DMS114 treated with DMSO at 0.1 percent for 48 hours (cell line): ENCODE measurements at regions not wholly inside any gene's neighbourhood (a gene's known extent, or its start where the extent isn't known, plus 50 kb on each side); places are given as distances from the start of the nearest gene placed in this dataset.
"Not testable (repeated sequence)": the region's sequence is repeated elsewhere in the genome, so short reads cannot be mapped to it uniquely, and the experiment has no call there.

Experiments used
- DNase-seq: peaks from one replicate; lab custom pipeline; 2025; ENCODE audit not compliant: unreplicated experiment; lab: John Stamatoyannopoulos, UW

- DNase-seq: no peak
Measured at GRCh38 chr7:91397612-91398011, 133.4 kb downstream of the FZD1 start.

DNA sequence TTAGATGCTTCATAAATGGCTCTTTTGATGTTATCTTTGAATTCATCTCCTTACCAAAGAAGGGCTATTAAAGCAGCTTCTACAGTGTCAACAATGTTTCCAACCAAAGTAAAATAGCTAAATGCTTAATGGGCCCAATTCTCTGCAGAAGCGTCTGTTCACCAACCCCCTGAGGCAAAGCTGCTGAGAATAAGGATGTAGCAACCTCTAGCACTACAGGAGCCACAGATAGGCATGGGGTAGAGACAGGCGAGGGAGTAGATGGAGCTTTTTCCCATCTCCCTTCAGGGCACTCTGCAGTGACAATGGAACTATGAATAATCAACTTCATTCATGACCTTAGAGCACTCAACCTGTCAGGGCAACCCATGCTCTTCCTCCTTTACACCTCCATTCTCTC is 134.1 kb downstream of the FZD1 start:
- DNase-seq: no peak

- DNase-seq: no peak
Measured at GRCh38 chr7:91405092-91405788, 141.0 kb downstream of the FZD1 start.

DNA sequence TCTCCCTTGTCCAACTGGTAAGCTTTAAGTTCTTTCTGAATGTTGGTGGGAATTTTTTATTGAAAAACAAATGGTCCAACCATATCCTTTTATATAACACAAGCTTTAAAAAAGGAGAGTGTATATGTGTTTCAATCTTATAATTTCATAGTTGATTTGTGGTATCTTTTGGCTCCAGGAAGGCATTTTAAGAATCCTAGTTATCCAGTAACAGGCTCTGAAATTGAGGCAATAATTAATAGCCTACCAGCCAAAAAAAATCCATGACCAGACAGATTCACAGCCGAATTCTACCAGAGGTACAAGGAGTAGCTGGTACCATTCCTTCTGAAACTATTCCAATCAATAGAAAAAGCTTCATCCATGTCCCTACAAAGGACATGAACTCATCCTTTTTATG is 141.6 kb downstream of the FZD1 start:
- DNase-seq: not testable (repeated sequence)

- DNase-seq: no peak
Measured at GRCh38 chr7:91407942-91408341, 143.7 kb downstream of the FZD1 start.

DNA sequence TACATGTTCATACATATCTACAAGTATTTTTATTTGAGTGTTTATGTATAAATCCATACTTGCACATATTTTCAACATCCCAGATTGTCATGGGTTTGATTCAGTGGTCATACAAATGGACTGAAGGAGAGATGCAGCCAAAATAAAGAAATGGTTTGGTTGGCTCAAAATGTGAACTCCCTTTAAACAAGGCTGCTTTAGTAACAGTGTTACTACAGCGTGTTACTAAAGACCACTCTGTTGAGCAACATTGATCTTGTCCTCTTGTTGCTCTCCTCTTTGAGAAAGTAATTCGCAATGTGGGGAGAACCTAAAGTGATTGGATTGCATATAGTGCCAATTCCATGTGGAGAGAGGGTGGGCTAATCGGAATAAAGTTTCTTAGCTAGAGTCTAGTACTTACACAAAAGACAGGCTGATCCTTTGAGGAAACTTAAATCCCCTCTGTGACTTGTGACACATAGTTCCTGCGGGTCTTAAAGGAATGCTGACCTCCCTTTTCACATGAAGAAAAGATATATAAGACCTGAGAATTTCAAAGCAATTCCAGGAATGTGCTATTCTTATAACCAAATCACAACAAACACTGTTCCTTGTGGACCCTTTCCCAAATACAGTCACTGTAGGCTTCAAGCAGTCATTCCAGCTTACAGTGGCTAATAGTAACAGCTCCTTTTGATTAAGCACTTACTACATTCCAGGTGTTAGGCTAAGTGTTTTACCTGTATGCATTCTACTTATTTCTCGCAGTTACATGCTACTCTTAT is 144.3 kb downstream of the FZD1 start:
- no peak for DNase-seq

DNA sequence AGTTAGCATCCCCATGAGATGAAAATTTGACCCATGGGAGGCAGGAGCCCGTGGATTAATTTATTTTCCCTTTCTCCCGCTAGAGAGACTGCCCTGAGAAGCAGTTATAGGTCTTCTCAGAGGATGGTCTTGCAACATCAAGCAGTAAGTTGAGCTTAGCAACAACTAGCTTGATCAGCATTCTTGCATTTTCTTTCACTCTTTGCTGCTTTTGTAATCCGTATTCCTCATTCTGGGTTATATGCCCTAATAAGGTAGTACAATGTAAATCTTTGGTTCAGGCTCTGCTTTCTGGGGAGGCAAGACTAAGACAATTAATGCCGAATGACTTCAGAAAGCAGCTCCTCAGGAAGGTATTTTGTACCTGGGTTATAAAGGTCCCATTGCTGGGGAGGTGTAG is 146.8 kb downstream of the FZD1 start:
- no peak for DNase-seq

GRCh38 chr7:91412298-91412697 is 148.1 kb downstream of the FZD1 start:
- no peak for DNase-seq

DNA sequence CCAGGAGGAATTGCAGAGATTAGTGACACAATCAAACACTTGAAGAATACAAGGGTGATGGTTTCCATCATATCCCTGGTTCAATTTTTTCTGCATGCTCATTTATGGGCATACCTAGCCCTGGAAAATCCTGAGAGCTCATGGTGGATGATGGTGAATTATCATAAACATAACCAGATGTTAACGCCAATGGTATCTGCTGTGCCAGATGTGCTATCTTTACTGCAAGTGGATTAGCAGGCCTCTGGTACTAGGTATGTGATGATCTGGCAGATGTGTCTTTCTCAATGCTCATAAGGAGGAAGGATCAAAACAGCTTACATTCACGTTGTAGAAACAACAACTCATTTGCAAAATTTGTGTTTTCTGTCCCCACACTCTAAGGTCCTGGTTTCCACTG is 150.5 kb downstream of the FZD1 start:
- no peak for DNase-seq

DNA sequence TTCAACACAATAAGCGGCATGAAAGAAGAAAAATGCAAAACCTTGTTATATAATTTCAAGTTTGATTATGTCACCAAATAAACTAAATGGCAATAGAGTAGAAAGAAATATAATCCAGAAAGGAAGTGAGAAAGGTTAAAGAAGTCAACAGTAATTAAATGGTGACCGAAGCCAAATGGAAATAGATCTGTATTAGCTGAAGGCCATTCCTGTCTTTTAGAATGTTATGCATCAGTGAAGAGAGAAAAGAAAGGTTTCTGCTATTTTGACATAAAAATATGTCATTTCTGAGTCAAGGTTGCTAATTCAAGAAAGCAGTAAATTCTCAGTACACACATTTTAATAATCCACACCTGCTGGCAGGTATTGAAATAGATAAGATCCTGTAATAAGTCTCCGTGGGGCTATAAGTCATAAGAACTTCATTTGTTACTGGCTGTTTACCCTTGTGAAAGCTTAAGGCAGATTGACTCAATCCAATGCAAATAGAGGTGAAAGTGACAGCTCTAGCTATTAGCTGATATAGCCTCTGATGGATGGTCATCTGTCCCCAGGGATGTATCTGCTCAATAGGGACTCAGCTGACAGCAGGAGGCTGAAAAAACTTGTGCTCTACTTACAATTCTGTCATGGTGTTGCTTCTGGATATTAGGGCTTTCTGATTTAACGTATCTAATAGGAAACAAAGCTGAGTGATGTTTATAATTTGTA is 152.1 kb downstream of the FZD1 start:
- DNase-seq: no peak

- no peak for DNase-seq
Measured at GRCh38 chr7:91420606-91421005, 156.4 kb downstream of the FZD1 start.

DNA sequence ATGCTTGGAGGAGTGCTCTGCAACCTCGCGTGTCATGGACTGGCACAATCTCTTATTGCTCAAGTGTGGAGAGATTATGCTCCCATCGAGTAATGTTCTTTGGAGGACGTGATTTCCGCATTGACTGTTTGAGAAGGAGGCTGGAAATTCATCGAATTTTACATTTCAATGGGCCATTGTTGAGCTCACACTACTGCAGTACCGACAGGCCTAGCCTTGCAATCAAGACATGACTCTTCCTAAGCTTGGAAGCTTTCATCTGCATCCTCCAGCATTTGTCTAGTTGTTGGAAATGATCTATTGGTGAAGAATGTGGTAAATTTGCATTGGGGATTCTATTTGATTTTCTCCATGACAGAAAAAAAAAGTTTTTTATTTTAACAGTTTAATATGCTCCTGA is 156.8 kb downstream of the FZD1 start:
- no peak for DNase-seq

DNA sequence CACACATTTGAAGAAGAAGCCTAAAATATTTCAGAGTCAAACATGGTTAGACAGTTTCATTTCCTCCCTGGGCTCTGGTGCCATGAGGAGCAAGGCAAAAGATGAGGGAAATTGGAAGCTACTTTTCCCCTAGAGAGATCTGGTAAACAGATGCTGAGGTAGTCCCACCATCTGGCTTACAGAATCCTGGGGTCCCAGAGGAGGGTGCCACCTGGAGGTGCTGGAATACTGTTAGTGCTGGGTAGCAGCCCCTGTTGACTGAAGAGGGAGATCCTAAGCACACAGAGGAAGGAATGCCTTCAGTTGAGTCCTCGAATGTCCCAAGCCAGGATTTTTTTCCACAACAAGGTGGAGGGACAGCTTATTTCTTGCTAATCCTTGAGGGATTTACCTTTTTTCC is 160.1 kb downstream of the FZD1 start:
- DNase-seq: no peak

GRCh38 chr7:91425149-91425548 is 160.9 kb downstream of the FZD1 start:
- DNase-seq: no peak

- no peak for DNase-seq
Measured at GRCh38 chr7:91427051-91427450, 162.8 kb downstream of the FZD1 start.

DNA sequence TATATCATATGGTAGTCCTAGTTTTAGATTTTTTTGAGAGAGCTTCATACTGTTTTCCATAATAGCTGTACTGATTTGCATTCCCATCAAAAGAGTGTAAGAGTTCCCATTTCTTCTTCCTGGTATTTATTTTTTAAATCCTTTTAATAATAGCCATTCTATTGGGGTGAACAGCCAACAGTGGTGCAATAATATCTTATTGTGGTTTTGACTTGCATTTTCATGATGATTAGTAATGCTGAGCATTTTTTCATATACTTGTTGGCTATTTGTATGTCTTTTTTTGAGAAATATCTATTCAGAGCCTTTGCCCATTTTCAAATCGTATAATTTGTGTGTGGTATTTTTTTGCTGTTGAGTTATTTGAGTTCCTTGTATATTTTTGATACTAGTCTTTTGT is 167.4 kb downstream of the FZD1 start:
- no peak for DNase-seq

- DNase-seq: no peak
Measured at GRCh38 chr7:91434836-91435235, 170.6 kb downstream of the FZD1 start.

- DNase-seq: no peak
Measured at GRCh38 chr7:91435381-91436059, 171.3 kb downstream of the FZD1 start.

- no peak for DNase-seq
Measured at GRCh38 chr7:91436655-91437054, 172.4 kb downstream of the FZD1 start.

- DNase-seq: not testable (repeated sequence)
Measured at GRCh38 chr7:91440198-91440597, 176.0 kb downstream of the FZD1 start.

DNA sequence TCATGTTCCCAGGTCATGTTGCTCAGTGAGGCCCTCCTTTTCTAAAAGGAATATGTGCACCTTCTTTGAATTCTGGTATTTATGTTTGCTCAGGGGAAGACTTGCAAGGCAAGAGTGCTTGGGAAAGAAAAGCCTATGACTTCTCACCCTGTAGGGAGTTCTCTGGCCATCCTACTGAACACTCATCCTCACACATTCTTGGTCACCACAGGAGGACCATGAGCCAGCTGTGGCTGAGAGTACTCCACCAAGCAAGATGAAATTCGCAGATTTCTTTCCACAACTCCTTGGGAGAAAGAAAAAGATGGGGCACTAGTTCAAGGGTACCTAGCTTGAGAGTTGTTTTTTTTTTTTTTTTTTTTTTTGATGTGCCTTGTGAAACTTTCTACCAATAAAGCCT is 179.6 kb downstream of the FZD1 start:
- DNase-seq: no peak

DNA sequence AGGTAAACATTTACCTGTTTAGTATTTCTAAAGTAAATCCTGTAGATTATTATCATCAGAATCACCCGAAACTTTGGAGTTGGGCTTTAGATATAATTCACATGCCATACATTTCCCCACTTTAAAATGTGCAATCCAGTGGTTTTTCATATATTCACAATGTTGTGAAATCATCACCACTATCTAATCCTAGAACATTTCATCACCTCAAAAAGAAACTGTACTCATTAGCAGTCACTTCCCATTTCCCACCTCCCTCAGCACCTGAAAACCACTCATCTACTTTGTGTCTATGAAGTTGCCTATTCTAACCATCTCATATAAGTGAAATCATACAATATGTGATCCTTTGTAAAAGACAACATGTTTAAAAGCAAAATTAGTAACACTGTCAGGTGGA is 182.6 kb downstream of the FZD1 start:
- DNase-seq: no peak
